Endothelial cell of umbilical vein (primary cell): ENCODE measurements at regions not wholly inside any gene's neighbourhood (a gene's known extent, or its start where the extent isn't known, plus 50 kb on each side); places are given as distances from the start of the nearest gene placed in this dataset.

Experiments
- CTCF ChIP-seq, 2 donors: IDR thresholded peaks; 1 replicate in 1 of 2; 2 replicates in 1 of 2; pipeline ENCODE4 v1.5.1; 2011; ENCODE audit warnings: low read length in 2 of 2, mild to moderate bottlenecking in 2 of 2, moderate library complexity in 2 of 2, control low read depth in 1 of 2, inconsistent platforms in 1 of 2, low read depth in 1 of 2; ENCODE audit not compliant: insufficient read depth in 1 of 2; ENCODE audit errors: extremely low read depth in 1 of 2
- FOS ChIP-seq: IDR thresholded peaks from 2 replicates; pipeline ENCODE4 v1.6.1; 2011; ENCODE audit warnings: mild to moderate bottlenecking, low read length, moderate library complexity, borderline replicate concordance; ENCODE audit not compliant: insufficient read depth
- POLR2A ChIP-seq: IDR thresholded peaks from 2 replicates; pipeline ENCODE4 v1.6.1; 2012; ENCODE audit warnings: low read depth, mild to moderate bottlenecking, control low read depth, low read length

DNA sequence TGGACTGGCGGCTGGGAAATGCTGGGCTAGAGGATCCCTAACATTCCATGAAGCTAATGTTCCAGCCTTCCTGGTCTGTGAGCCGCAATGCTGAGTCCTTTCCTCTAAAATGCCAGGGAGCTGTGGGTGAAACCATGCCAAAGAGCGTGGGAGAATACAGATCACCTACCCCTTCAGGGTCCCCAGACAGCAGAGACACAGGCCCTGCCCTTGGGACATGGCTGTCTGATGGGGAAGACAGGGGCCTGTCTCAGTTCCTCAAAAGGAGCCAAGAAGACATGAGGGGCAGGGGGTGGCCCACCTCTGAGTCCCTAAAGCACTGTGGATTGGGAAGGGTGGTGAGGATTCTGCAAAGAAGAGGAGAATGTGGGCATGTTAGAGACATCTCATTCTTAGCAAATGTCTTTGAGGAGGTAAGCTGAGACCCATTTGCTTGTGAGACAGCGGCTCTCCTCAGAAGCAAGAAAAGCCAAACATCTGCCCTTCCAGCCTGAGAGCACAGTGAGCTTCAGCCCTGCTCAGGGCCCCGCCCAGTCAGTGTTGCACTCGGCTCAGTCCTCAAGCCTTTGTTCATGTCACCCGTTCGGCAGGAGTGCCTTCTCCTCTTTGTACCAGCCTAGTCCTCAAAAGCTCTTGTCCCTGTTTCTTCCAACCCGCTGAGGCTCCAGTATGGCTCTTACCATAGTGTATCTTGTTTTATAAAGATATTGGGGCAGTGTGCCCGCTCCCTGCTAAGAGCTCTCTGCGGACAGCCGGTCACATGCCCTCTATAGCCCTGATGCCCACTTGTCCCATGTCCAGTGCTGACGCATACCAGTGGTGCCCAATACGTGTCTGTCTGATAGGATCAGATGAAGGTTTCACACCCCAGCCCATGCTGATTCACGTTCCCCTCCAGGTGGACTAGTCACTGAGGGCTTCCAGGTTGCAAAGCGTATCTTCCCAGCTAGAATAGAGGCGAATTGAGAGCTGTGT is 286.2 kb downstream of the CYP26B1 start:
- TF ChIP-seq CTCF (IDR thresholded peaks at IDR 0.05; ENCODE audit: extremely low read depth in 1 of 2, insufficient read depth in 1 of 2, low read depth in 1 of 2, low read length in 2 of 2) = no peak
- TF ChIP-seq POLR2A = no peak
- no peak for TF ChIP-seq FOS
